GM12874 (cell line): ENCODE measurements at regions not wholly inside any gene's neighbourhood (a gene's known extent, or its start where the extent isn't known, plus 50 kb on each side); places are given as distances from the start of the nearest gene placed in this dataset.

Source experiments
- TF ChIP-seq, protein P1 (sequence below): IDR thresholded peaks from 2 replicates; pipeline ENCODE4 v1.5.1; 2011; ENCODE audit warnings: low read depth, mild to moderate bottlenecking, control low read depth, low read length, moderate library complexity; ENCODE audit not compliant: insufficient read depth

DNA sequence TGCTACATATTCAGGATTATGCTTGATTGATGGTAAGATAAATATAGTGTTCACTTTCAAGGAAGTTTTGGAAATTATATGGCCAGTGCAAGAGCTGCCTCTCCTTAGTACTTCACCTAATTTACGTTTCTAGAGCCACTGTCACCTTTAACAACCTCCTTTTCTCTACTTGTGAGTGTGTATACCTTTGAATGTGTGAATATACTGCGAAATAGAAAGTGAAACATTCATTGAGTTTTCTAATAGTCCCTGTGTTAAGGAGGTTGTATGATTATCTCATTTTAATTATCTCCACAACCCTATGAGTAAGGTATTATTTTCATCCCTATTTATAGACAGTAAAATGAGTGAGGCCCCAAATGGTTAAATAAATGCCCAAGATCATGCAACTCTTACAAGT lies 1050.5 kb downstream of the XPNPEP1 start:
- TF ChIP-seq, protein P1, sequence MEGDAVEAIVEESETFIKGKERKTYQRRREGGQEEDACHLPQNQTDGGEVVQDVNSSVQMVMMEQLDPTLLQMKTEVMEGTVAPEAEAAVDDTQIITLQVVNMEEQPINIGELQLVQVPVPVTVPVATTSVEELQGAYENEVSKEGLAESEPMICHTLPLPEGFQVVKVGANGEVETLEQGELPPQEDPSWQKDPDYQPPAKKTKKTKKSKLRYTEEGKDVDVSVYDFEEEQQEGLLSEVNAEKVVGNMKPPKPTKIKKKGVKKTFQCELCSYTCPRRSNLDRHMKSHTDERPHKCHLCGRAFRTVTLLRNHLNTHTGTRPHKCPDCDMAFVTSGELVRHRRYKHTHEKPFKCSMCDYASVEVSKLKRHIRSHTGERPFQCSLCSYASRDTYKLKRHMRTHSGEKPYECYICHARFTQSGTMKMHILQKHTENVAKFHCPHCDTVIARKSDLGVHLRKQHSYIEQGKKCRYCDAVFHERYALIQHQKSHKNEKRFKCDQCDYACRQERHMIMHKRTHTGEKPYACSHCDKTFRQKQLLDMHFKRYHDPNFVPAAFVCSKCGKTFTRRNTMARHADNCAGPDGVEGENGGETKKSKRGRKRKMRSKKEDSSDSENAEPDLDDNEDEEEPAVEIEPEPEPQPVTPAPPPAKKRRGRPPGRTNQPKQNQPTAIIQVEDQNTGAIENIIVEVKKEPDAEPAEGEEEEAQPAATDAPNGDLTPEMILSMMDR: no peak

DNA sequence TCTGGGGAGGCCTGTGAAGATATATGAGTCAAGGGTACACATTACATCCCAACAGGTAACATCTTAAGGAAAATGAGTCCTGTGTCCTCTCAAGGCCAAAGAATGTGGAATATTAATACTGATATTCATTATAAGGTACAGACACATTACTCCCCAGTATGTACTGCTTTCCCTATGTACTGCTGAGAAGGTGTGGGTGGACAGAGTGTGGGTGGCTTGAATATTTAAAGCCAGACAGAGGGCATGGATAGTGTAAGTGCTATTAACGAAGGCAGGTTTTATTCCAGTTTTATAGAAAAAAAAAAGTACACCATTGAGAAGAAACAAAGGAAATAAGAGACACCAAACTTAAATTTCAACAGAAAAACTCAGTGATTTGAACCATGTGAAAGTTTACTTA lies 1054.4 kb downstream of the XPNPEP1 start:
- TF ChIP-seq, protein P1: no peak

DNA sequence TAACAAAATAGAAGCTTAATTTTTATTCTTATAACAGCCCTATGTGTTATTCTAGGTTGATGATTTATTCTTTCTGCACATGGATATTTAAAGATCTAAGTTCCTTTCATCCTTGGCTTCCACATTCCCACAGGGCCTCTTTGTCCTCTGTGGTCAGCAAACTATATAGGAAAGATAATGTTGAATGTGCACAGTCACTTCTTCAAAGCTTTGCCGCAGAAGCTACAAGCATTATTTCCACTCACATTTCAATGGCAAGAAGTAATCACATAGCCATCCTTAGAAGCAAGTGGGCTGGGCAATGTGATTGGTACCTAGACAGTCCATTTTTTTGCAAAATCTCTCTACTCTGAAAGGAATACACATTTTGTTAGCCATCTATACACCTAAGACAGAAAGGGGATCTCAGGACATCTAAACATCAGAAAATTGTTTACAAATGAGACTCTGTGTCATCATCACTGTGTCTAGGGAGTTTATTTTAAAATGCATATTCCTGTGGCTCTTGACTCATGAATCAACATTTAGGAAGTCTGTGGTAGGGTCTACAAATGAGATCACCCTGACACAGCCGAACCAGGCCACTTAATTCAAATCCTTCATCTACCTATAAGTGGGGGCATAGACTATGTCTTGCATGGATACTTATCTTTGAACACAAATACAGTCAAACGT lies 1060.5 kb downstream of the XPNPEP1 start:
- TF ChIP-seq, protein P1: no peak

DNA sequence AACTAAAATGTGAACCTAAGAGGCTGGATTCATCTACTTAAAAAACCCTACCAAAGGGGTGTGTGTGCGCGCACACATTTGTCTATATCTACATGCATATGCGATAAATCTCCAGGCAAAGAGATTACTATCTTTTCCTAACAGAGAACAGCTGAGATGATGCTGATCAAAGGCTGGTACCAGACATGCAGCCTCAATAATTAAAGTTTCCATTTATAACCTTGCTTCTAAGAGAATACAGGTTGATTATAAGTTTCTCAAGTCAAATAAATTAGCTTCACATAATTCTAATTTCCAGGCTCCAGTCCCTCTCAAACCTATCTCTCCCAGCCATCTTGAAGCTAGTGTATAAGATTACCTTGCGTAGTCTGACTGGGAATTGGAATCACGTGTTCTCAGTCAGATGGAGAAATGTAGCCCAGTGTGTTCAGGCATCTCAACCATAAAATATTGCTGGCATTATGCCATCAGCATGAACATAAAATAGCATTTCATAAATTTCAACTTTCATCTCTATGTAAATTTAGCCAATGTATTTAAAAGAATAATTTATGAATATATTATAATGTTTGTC lies 1062.0 kb downstream of the XPNPEP1 start:
- TF ChIP-seq, protein P1: no peak

DNA sequence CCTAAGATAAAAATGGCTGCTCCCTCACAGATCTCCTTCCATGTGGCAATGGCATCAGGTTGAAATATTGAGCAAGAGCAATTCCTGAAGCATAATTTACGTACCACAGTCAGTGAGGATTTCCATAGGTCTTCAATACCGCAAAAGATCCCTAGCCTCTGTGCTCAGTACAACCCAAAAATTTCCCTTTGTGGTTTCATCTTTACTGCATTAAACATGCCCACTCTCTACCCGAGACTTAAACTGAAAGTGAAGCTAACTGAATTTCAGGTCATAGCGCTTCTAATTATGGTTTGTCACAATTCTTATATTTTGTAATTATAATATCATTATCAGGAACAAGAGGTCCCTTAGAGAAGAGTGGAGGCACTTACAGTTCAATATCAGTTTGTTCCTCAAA lies 1071.1 kb downstream of the XPNPEP1 start:
- TF ChIP-seq, protein P1: no peak

DNA sequence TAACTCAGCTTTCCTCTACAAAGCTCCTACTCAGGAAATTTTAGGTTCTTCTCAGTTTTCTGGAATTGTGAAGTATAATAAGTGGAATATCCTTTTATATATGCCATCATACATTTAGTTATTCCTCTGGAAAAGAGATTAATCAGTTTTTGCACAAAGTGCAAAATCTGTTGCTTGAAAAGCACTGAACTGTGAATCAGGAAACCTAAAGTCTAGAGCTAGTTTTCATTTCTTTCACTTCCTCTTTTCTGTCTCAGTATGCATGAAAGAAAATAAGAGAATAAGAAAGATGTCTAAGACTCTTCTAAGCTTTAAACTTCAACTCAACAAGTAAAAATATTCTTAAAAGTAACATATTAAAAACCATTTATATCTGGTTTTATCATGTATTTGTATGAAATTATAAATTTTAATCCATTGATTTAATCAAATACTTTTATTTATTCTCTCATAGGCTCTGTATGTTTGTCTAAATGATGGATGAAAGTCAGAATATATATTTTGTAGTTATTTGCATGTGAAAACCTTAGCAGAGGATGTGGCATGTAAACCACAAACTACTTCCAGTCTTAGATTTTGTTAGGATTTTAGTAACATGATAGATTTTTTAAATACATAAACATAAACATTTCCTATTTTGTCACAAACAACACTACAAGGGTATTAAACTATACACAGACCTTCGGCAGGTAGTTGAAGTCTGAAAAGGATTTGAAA lies 1073.0 kb downstream of the XPNPEP1 start:
- TF ChIP-seq, protein P1: no peak

DNA sequence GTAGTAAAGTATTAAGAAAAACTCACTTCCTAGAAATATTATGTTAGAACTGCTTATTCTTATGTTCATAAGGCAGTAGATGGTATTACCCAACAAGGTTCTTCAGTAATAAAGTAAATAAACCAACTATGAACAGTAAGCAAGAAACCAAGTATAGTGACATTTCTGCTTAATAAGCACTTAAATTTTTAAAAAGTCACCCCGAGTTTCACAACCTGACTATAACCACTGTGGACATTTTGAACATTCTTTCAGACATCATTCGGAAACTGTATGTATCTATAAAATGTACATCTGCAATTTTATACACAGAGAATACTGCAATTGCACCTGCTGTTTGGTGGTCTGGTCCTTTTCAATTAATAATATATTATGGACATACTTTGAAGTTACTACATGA lies 1073.6 kb downstream of the XPNPEP1 start:
- TF ChIP-seq, protein P1: no peak
